ENCODE measurements at regions not wholly inside any gene's neighbourhood (a gene's known extent, or its start where the extent isn't known, plus 50 kb on each side); places are given as distances from the start of the nearest gene placed in this dataset.

DNA sequence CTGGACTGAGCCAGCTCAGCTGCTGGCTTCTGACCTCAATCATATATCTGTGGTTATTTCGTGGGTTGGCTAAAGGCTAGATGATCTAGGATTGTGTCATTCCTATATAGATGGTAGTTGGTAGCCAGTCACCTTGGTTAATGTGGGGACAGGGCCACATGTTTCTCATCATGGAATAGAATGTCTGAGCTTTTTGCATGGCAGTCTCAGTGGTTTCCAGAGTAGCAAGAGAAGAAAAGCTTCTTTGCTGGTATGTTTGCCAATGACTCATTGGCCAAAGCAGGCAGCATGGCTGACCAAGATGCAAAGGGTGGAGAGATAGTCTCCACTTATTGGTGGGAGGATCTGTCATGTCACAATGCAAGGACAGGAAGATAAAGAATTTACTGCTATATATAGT is 746.4 kb upstream of the FLRT2 start:
- no peak for DNase-seq (ENCODE audit: low read depth)
- H3K4me3 ChIP-seq (ENCODE audit: low read depth, low read length): no peak overlapping the region
- H3K36me3 ChIP-seq (ENCODE audit: control insufficient read depth, insufficient read depth, low read length): no peaks in the 10 kb centered on the region
- H3K27me3 ChIP-seq (ENCODE audit: control insufficient read depth, insufficient read depth, low read length): no peaks in the 10 kb centered on the region
- TF ChIP-seq, protein P1, sequence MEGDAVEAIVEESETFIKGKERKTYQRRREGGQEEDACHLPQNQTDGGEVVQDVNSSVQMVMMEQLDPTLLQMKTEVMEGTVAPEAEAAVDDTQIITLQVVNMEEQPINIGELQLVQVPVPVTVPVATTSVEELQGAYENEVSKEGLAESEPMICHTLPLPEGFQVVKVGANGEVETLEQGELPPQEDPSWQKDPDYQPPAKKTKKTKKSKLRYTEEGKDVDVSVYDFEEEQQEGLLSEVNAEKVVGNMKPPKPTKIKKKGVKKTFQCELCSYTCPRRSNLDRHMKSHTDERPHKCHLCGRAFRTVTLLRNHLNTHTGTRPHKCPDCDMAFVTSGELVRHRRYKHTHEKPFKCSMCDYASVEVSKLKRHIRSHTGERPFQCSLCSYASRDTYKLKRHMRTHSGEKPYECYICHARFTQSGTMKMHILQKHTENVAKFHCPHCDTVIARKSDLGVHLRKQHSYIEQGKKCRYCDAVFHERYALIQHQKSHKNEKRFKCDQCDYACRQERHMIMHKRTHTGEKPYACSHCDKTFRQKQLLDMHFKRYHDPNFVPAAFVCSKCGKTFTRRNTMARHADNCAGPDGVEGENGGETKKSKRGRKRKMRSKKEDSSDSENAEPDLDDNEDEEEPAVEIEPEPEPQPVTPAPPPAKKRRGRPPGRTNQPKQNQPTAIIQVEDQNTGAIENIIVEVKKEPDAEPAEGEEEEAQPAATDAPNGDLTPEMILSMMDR (IDR thresholded peaks at IDR 0.05; ENCODE audit: insufficient read depth, low read length, severe bottlenecking): no peak
- FAIRE-seq: no peak

DNA sequence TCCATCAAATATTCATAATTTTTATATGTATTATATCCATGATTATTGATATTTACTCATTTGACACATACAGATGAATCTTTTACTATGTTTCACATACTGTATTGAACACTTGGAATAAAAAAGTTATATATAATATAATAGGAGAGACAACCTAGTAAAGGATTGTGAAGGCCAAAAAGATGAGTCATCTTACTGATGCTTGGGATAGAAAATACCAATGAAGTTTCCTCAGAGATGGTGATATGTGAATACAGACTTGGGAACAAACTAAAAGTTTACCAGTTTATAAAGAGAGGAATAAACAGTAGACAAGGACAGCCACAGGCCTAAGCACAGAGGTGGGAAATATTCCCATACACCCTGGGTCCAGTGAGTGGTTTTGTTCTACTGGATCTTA is 743.9 kb upstream of the FLRT2 start:
- no peak overlapping the region for H3K4me3 ChIP-seq (ENCODE audit: low read depth, low read length)
- no peaks in the 10 kb centered on the region for H3K27me3 ChIP-seq (ENCODE audit: control insufficient read depth, insufficient read depth, low read length)
- TF ChIP-seq, protein P1 (IDR thresholded peaks at IDR 0.05; ENCODE audit: insufficient read depth, low read length, severe bottlenecking): no peak
- FAIRE-seq (no peak), DNase-seq (ENCODE audit: low read depth) (peak; percentile 13)
- H3K36me3 ChIP-seq (ENCODE audit: control insufficient read depth, insufficient read depth, low read length): no peaks in the 10 kb centered on the region

DNA sequence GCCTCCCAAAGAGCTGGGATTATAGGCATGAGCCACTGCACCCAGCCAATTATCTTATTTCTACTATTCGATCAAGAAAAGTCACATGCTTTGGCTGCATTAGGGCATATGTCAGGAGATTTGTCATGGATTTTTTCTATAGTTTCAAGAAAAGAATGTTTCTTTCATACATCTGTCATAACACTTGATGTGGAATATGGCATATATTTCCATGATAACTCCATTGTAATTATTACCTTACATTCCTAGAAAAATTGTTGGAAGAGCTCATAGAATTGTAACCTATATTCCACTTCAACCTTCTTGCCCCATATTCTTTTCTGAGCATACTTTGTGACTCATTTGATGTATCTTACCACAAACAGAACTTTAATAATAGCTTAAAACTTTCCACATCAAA is 740.9 kb upstream of the FLRT2 start:
- H3K36me3 ChIP-seq (ENCODE audit: control insufficient read depth, insufficient read depth, low read length): no peaks in the 10 kb centered on the region
- H3K27me3 ChIP-seq (ENCODE audit: control insufficient read depth, insufficient read depth, low read length): no peaks in the 10 kb centered on the region
- no peak overlapping the region for H3K4me3 ChIP-seq (ENCODE audit: low read depth, low read length)
- DNase-seq (ENCODE audit: low read depth) (no peak), FAIRE-seq (no peak)
- TF ChIP-seq, protein P1 (IDR thresholded peaks at IDR 0.05; ENCODE audit: insufficient read depth, low read length, severe bottlenecking): no peak

DNA sequence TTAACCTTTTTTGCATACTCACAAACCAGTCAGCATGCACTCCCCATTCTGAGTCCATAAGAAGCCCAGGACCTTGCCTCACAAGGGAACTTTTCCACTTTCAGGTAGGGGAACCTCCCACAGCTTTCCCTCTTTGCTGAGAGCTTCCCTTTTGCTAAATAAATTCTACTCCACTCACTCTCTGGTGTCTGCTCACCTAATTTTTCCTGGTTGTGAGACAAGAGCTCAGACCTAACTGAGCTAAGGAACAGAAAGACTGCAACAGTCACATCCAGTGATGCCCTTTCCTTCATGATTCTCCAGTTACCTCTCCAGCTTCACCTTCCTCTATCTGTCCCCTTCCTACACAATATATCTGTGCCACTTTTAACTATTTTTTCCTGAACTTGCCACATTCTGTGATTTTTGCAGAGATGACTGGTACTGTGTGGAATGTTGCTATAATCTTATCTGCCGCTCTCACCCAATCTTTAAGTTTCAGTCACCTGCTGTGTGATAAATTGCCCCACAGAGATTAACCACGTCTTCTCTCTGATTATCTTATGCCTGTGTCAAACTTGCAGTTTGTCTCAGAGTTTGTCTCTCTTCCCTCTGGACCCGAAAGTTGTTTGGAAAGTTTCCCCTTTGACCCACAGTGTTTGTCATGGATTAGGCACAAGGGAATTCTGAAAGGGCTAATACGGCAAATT is 737.1 kb upstream of the FLRT2 start:
- no peak overlapping the region for H3K4me3 ChIP-seq (ENCODE audit: low read depth, low read length)
- H3K27me3 ChIP-seq (ENCODE audit: control insufficient read depth, insufficient read depth, low read length): no peaks in the 10 kb centered on the region
- TF ChIP-seq, protein P1 (IDR thresholded peaks at IDR 0.05; ENCODE audit: insufficient read depth, low read length, severe bottlenecking): no peak
- no peak for FAIRE-seq
- no peak for DNase-seq (ENCODE audit: low read depth)
- no peaks in the 10 kb centered on the region for H3K36me3 ChIP-seq (ENCODE audit: control insufficient read depth, insufficient read depth, low read length)

DNA sequence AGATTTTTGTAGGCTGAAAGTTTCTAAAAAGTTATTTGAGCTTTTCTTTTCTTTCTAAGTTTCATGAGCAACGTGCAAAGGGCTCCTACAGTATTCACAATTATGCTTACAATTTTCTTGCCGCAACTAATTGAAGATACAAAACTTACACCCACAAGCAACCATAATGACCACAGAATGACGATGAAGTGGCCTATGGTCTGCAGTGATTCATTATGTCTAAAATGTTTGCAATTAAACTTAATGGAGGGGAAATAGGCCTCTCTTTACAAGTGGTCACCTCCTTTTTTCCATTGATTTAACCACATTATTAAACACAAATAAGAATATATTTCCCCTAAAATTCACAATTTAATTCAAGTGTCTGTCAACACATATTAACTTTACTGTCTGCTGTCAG is 732.6 kb upstream of the FLRT2 start:
- Histone ChIP-seq H3K36me3 (ENCODE audit: control insufficient read depth, insufficient read depth, low read length) (no peaks in the 10 kb centered on the region), H3K4me3 (ENCODE audit: low read depth, low read length) (no peak overlapping the region), H3K27me3 (ENCODE audit: control insufficient read depth, insufficient read depth, low read length) (no peaks in the 10 kb centered on the region)
- DNase-seq (ENCODE audit: low read depth) (no peak), FAIRE-seq (no peak)
- TF ChIP-seq, protein P1 (IDR thresholded peaks at IDR 0.05; ENCODE audit: insufficient read depth, low read length, severe bottlenecking): no peak

DNA sequence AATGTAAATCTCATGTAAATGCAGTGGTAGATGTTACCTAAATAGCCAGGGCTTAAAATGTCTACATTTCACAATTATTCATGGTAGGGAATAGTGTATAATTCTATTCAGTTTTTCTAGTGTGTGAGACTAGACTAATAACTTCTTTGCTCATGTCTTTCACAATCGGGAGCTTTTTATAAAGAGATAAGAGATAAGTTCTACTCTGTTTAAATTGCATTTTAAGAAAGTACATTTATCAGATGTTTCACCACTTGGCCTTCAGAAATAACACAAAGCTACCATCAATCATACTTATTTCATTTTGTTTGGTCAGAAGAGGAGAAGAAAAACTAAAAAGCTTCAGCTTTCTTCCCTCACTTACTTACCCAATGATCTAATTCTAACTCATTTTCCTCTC is 725.5 kb upstream of the FLRT2 start:
- TF ChIP-seq, protein P1 (IDR thresholded peaks at IDR 0.05; ENCODE audit: insufficient read depth, low read length, severe bottlenecking): no peak
- H3K27me3 ChIP-seq (ENCODE audit: control insufficient read depth, insufficient read depth, low read length): no peaks in the 10 kb centered on the region
- no peak overlapping the region for H3K4me3 ChIP-seq (ENCODE audit: low read depth, low read length)
- no peak for FAIRE-seq
- DNase-seq (ENCODE audit: low read depth): no peak
- H3K36me3 ChIP-seq (ENCODE audit: control insufficient read depth, insufficient read depth, low read length): no peaks in the 10 kb centered on the region
